C4-2B (cell line): ENCODE measurements at regions not wholly inside any gene's neighbourhood (a gene's known extent, or its start where the extent isn't known, plus 50 kb on each side); places are given as distances from the start of the nearest gene placed in this dataset.

Experiments used
- ZFX ChIP-seq: fragments of 450-650 bp; IDR thresholded peaks from 2 replicates; pipeline ENCODE4 v1.6.1; 2017
- TF ChIP-seq, protein P1 (sequence below): fragments of 450-650 bp; conservative IDR thresholded peaks from 2 replicates; pipeline ENCODE4 v1.5.1; 2017; ENCODE audit warnings: mild to moderate bottlenecking

DNA sequence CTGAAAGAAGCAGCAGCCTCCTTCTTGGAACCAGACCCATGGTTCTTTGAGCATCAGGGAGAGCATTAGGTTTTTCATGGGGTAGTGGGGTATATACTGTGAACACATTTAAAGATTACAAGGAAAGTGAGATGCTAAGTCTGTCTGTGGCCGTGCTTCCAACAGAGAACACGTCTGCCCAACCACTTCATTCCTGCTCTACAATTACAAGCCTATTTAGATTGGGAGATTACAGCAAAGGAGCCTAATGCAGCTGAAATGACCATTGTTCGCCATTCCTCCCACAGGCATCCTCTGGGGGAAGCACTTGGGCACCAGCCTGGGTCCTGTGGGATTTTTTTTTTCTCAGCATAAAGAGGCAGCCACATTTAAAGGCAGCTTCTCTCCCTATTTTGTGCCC is 536.4 kb downstream of the XPNPEP1 start:
- TF ChIP-seq, protein P1, sequence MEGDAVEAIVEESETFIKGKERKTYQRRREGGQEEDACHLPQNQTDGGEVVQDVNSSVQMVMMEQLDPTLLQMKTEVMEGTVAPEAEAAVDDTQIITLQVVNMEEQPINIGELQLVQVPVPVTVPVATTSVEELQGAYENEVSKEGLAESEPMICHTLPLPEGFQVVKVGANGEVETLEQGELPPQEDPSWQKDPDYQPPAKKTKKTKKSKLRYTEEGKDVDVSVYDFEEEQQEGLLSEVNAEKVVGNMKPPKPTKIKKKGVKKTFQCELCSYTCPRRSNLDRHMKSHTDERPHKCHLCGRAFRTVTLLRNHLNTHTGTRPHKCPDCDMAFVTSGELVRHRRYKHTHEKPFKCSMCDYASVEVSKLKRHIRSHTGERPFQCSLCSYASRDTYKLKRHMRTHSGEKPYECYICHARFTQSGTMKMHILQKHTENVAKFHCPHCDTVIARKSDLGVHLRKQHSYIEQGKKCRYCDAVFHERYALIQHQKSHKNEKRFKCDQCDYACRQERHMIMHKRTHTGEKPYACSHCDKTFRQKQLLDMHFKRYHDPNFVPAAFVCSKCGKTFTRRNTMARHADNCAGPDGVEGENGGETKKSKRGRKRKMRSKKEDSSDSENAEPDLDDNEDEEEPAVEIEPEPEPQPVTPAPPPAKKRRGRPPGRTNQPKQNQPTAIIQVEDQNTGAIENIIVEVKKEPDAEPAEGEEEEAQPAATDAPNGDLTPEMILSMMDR: no peak
- no peak for TF ChIP-seq ZFX
